HCT116 (cell line): ENCODE measurements at regions not wholly inside any gene's neighbourhood (a gene's known extent, or its start where the extent isn't known, plus 50 kb on each side); places are given as distances from the start of the nearest gene placed in this dataset.

ENCODE experiments used
- ATAC-seq: fragments of 200-7000 bp; cut with Tn5 transposase; 2 replicates; pipeline ENCODE4 v1.9.1; 2020; ENCODE audit warnings: mild to moderate bottlenecking, moderate library complexity
- BruUV-seq: library from RNA; stranded (reverse); fragments of 400-500 nt; replicated peaks from 2 replicates; lab custom pipeline; 2021; lab: Mats Ljungman, UMichigan
- CTCF ChIA-PET: fragments of 300-600 bp; sonication (Branson Sonifier 250); formaldehyde crosslinking; loops from one replicate; lab custom pipeline; 2021; ENCODE audit warnings: antibody characterized with exemption; lab: Charles Lee
- POLR2A ChIA-PET: fragments of 300-600, 350-600 bp; sonication (Branson Sonifier 250); formaldehyde crosslinking; loops from one replicate; lab custom pipeline; 2021; ENCODE audit warnings: antibody characterized with exemption; lab: Charles Lee
- RAD21 ChIA-PET, 2 experiments: fragments of 300-600 bp; sonication (Branson Sonifier 250); formaldehyde crosslinking; loops; one replicate each; lab custom pipeline; 2023; ENCODE audit warnings: low total read pairs in 2 of 2; ENCODE audit not compliant: uncharacterized antibody in 2 of 2, unreplicated experiment in 2 of 2, low non-redundant PET in 1 of 2; lab: Charles Lee
- DNase-seq: peaks from one replicate; pipeline ENCODE4 v3.0.0-alpha.2; 2010; ENCODE audit warnings: low read depth, low spot score
- H2AFZ ChIP-seq: fragments of 200-600 bp; shearing (Covaris generic), sonication (generic); 2 replicates; pipeline ENCODE4 v1.6.1; 2017; ENCODE audit warnings: low read depth, mixed run types, mixed read lengths, antibody characterized with exemption, low read length; ENCODE audit not compliant: poor library complexity, severe bottlenecking
- H3K27ac ChIP-seq: 2 replicates; pipeline ENCODE4 v1.5.1; 2012; ENCODE audit warnings: low read depth, low read length
- H3K27me3 ChIP-seq: fragments of 200-600 bp; sonication (generic); 2 replicates; pipeline ENCODE4 v1.6.1; 2016; ENCODE audit warnings: mixed run types, low read length, mixed read lengths; ENCODE audit not compliant: insufficient read depth
- H3K36me3 ChIP-seq, 2 experiments: fragments of 200-500 bp in 1 of 2; fragments of 200-600 bp in 1 of 2; sonication (Bioruptor generic) in 1 of 2; sonication (generic) in 1 of 2; 2 replicates each; pipeline versions ENCODE4 v1.5.1 to v1.6.1; 2014 to 2016; ENCODE audit warnings: low read length in 2 of 2, inconsistent platforms in 1 of 2, mixed read lengths in 1 of 2, mixed run types in 1 of 2; ENCODE audit not compliant: insufficient read depth in 2 of 2, control insufficient read depth in 1 of 2
- H3K4me1 ChIP-seq, 2 experiments: fragments of 200-600 bp in 1 of 2; sonication (generic) in 1 of 2; 2 replicates each; pipeline versions ENCODE4 v1.5.1 to v1.6.1; 2012 to 2017; ENCODE audit warnings: low read length in 2 of 2, inconsistent platforms in 1 of 2, mild to moderate bottlenecking in 1 of 2, mixed read lengths in 1 of 2, mixed run types in 1 of 2, moderate library complexity in 1 of 2; ENCODE audit not compliant: insufficient read depth in 2 of 2, control insufficient read depth in 1 of 2
- H3K4me2 ChIP-seq: fragments of 200-600 bp; sonication (generic); 2 replicates; pipeline ENCODE4 v1.6.1; 2017; ENCODE audit warnings: mixed run types, low read length, mixed read lengths
- H3K4me3 ChIP-seq, 2 experiments: fragments of 200-600 bp in 1 of 2; sonication (generic) in 1 of 2; replicated peaks in 1 of 2; 2 replicates each; pipeline ENCODE4 v1.5.1; 2011 to 2016; ENCODE audit warnings: low read length in 2 of 2, control low read depth in 1 of 2, low read depth in 1 of 2, mild to moderate bottlenecking in 1 of 2, mixed read lengths in 1 of 2, mixed run types in 1 of 2
- H3K79me2 ChIP-seq: fragments of 200-600 bp; sonication (generic); 2 replicates; pipeline ENCODE4 v1.6.1; 2017; ENCODE audit warnings: mild to moderate bottlenecking, mixed run types, low read length, moderate library complexity, mixed read lengths; ENCODE audit not compliant: insufficient read depth
- H3K9ac ChIP-seq: fragments of 200-600 bp; sonication (generic); 2 replicates; pipeline ENCODE4 v1.6.1; 2016; ENCODE audit warnings: low read length, mixed read lengths
- H3K9me2 ChIP-seq: fragments of 200-600 bp; sonication (generic), shearing (Covaris generic); 2 replicates; pipeline ENCODE4 v1.6.1; 2017; ENCODE audit warnings: mixed run types, mild to moderate bottlenecking, moderate library complexity; ENCODE audit not compliant: insufficient read depth
- H3K9me3 ChIP-seq, 2 experiments: fragments of 200-500 bp in 1 of 2; fragments of 200-600 bp in 1 of 2; sonication (Bioruptor generic) in 1 of 2; sonication (generic) in 1 of 2; 2 replicates each; pipeline ENCODE4 v1.6.1; 2014 to 2017; ENCODE audit warnings: low read length in 2 of 2, mixed read lengths in 2 of 2, inconsistent platforms in 1 of 2, low read depth in 1 of 2, mild to moderate bottlenecking in 1 of 2, mixed run types in 1 of 2, moderate library complexity in 1 of 2; ENCODE audit not compliant: control insufficient read depth in 1 of 2, insufficient read depth in 1 of 2
- H4K20me1 ChIP-seq: fragments of 200-600 bp; sonication (generic), shearing (Covaris generic); 2 replicates; pipeline ENCODE4 v1.6.1; 2017; ENCODE audit warnings: mixed run types, mild to moderate bottlenecking, moderate library complexity; ENCODE audit not compliant: insufficient read depth
- ATF3 ChIP-seq: IDR thresholded peaks from 2 replicates; pipeline ENCODE4 v1.6.1; 2012
- CEBPB ChIP-seq: IDR thresholded peaks from 2 replicates; pipeline ENCODE4 v1.6.1; 2012; ENCODE audit warnings: low read depth
- ELF1 ChIP-seq: IDR thresholded peaks from 2 replicates; pipeline ENCODE4 v1.6.1; 2012; ENCODE audit warnings: low read depth, borderline replicate concordance
- EZH2phosphoT487 ChIP-seq: fragments of 200-600 bp; IDR thresholded peaks from 2 replicates; pipeline ENCODE4 v1.6.1; 2018; ENCODE audit warnings: antibody characterized with exemption, borderline replicate concordance
- FOSL1 ChIP-seq: IDR thresholded peaks from 2 replicates; pipeline ENCODE4 v1.6.1; 2012; ENCODE audit warnings: low read depth
- JUND ChIP-seq: IDR thresholded peaks from 2 replicates; pipeline ENCODE4 v1.6.1; 2012
- MAX ChIP-seq: IDR thresholded peaks from 2 replicates; pipeline ENCODE4 v1.6.1; 2012
- RAD21 ChIP-seq: IDR thresholded peaks from 2 replicates; pipeline ENCODE4 v1.6.1; 2012; ENCODE audit warnings: low read depth, mild to moderate bottlenecking
- SRF ChIP-seq: IDR thresholded peaks from 2 replicates; pipeline ENCODE4 v1.6.1; 2012; ENCODE audit warnings: low read depth
- YY1 ChIP-seq: IDR thresholded peaks from 2 replicates; pipeline ENCODE4 v1.6.1; 2011; ENCODE audit warnings: low read length, low read depth, moderate library complexity, mild to moderate bottlenecking; ENCODE audit not compliant: insufficient replicate concordance; ENCODE audit errors: extremely low read depth
- ZBTB33 ChIP-seq: IDR thresholded peaks from 2 replicates; pipeline ENCODE4 v1.6.1; 2011; ENCODE audit warnings: mild to moderate bottlenecking, low read length, moderate library complexity; ENCODE audit not compliant: insufficient replicate concordance; ENCODE audit errors: extremely low read depth
- ZFX ChIP-seq: fragments of 450-650 bp; IDR thresholded peaks from 2 replicates; pipeline ENCODE4 v1.6.1; 2017
- ZNF274 ChIP-seq: fragments of 200-500 bp; sonication (Bioruptor generic); IDR thresholded peaks from 2 replicates; pipeline ENCODE4 v1.6.1; 2014; ENCODE audit warnings: mild to moderate bottlenecking, low read depth, low read length, inconsistent platforms
- intact Hi-C: fragments of 100-400 bp; cut with micrococcal nuclease; formaldehyde crosslinking; loops from 2 replicates; pipeline ENCODE4 v1.10.0; 2022

- H3K9me3 ChIP-seq = no peaks in the 10 kb centered on the region
- ChIA-PET POLR2A (no interaction called here), CTCF (no interaction called here), RAD21 (no interaction called here)
- intact Hi-C loops = no loop called here
- no peak overlapping the region for H3K27ac ChIP-seq
- BruUV-seq = no TSS peak
- no peaks in the 10 kb centered on the region for H4K20me1 ChIP-seq
- H3K36me3 ChIP-seq = no peaks in the 10 kb centered on the region
- DNase-seq = no peak
- TF ChIP-seq SRF = no peak
- no peak for TF ChIP-seq CEBPB
- no peak for TF ChIP-seq FOSL1
- no peak for TF ChIP-seq YY1
- no peak for TF ChIP-seq ZNF274
- no peak for TF ChIP-seq EZH2phosphoT487
- no peak for TF ChIP-seq RAD21
- TF ChIP-seq ATF3 = no peak
- no peak for TF ChIP-seq JUND
- TF ChIP-seq ELF1 = no peak
- TF ChIP-seq MAX = no peak
- no peak for TF ChIP-seq ZBTB33
- no peak for TF ChIP-seq ZFX
- H3K9me2 ChIP-seq = no peaks in the 10 kb centered on the region
- H3K79me2 ChIP-seq = no peaks in the 10 kb centered on the region
- no peak overlapping the region for H3K4me3 ChIP-seq
- H3K9ac ChIP-seq = no peak overlapping the region
- H3K27me3 ChIP-seq = no peaks in the 10 kb centered on the region
- H3K4me1 ChIP-seq = no peaks in the 10 kb centered on the region
- H3K4me2 ChIP-seq = no peak overlapping the region
- H2AFZ ChIP-seq = no peak overlapping the region
- ATAC-seq = no peak
These were observed 188.5 kb downstream of the FOXO1 start for GRCh38 chr13:40477623-40478608.
